Ishikawa (cell line): ENCODE measurements at regions not wholly inside any gene's neighbourhood (a gene's known extent, or its start where the extent isn't known, plus 50 kb on each side); places are given as distances from the start of the nearest gene placed in this dataset.

Source experiments
- CEBPB ChIP-seq: IDR thresholded peaks from 2 replicates; pipeline ENCODE4 v1.6.1; 2012
- CREB1 ChIP-seq: IDR thresholded peaks from 2 replicates; pipeline ENCODE4 v1.6.1; 2012; ENCODE audit warnings: low read depth
- EGR1 ChIP-seq: IDR thresholded peaks from 2 replicates; pipeline ENCODE4 v1.6.1; 2012
- EP300 ChIP-seq: IDR thresholded peaks from 2 replicates; pipeline ENCODE4 v1.6.1; 2012; ENCODE audit warnings: borderline replicate concordance
- FOXM1 ChIP-seq: IDR thresholded peaks from 2 replicates; pipeline ENCODE4 v1.6.1; 2012; ENCODE audit warnings: low read depth, borderline replicate concordance
- NFIC ChIP-seq: IDR thresholded peaks from 2 replicates; pipeline ENCODE4 v1.6.1; 2012
- RAD21 ChIP-seq: IDR thresholded peaks from 2 replicates; pipeline ENCODE4 v1.6.1; 2012; ENCODE audit warnings: low read depth
- REST ChIP-seq: IDR thresholded peaks from 2 replicates; pipeline ENCODE4 v1.6.1; 2012; ENCODE audit warnings: low read depth, mild to moderate bottlenecking
- TAF1 ChIP-seq: IDR thresholded peaks from 2 replicates; pipeline ENCODE4 v1.6.1; 2012; ENCODE audit warnings: low read depth, mild to moderate bottlenecking
- TCF12 ChIP-seq: IDR thresholded peaks from 2 replicates; pipeline ENCODE4 v1.6.1; 2012; ENCODE audit warnings: low read depth
- TEAD4 ChIP-seq: IDR thresholded peaks from 2 replicates; pipeline ENCODE4 v1.6.1; 2012
- YY1 ChIP-seq: IDR thresholded peaks from 2 replicates; pipeline ENCODE4 v1.6.1; 2012; ENCODE audit warnings: low read depth
- ZBTB7A ChIP-seq: IDR thresholded peaks from 2 replicates; pipeline ENCODE4 v1.6.1; 2012; ENCODE audit warnings: low read depth
- TF ChIP-seq, protein P1 (sequence below): IDR thresholded peaks from 2 replicates; pipeline ENCODE4 v1.6.1; 2012
- TF ChIP-seq, protein P2 (sequence below): IDR thresholded peaks from 2 replicates; pipeline ENCODE4 v1.6.1; 2012

- no peak for TF ChIP-seq FOXM1
- TF ChIP-seq, protein P1, sequence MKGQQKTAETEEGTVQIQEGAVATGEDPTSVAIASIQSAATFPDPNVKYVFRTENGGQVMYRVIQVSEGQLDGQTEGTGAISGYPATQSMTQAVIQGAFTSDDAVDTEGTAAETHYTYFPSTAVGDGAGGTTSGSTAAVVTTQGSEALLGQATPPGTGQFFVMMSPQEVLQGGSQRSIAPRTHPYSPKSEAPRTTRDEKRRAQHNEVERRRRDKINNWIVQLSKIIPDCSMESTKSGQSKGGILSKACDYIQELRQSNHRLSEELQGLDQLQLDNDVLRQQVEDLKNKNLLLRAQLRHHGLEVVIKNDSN = no peak
- no peak for TF ChIP-seq NFIC
- no peak for TF ChIP-seq RAD21
- TF ChIP-seq YY1 = no peak
- TF ChIP-seq REST = no peak
- TF ChIP-seq EP300 = no peak
- TF ChIP-seq TEAD4 = no peak
- TF ChIP-seq ZBTB7A = no peak
- TF ChIP-seq EGR1 = no peak
These were observed 75.5 kb downstream of the HMX1 start for GRCh38 chr4:8796096-8796495.

GRCh38 chr4:8795140-8795539 lies 76.5 kb downstream of the HMX1 start:
- TF ChIP-seq CEBPB = no peak
- no peak for TF ChIP-seq YY1
- no peak for TF ChIP-seq TAF1
- TF ChIP-seq RAD21 = no peak
- TF ChIP-seq TCF12 = no peak
- no peak for TF ChIP-seq TEAD4
- no peak for TF ChIP-seq CREB1
- TF ChIP-seq, protein P2, sequence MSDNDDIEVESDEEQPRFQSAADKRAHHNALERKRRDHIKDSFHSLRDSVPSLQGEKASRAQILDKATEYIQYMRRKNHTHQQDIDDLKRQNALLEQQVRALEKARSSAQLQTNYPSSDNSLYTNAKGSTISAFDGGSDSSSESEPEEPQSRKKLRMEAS = no peak
- no peak for TF ChIP-seq EP300
- no peak for TF ChIP-seq NFIC
- TF ChIP-seq EGR1 = no peak
- TF ChIP-seq, protein P1 = no peak
- no peak for TF ChIP-seq REST
- no peak for TF ChIP-seq FOXM1
- no peak for TF ChIP-seq ZBTB7A

GRCh38 chr4:8794491-8794890 lies 77.1 kb downstream of the HMX1 start:
- TF ChIP-seq REST = no peak
- TF ChIP-seq ZBTB7A = no peak
- no peak for TF ChIP-seq NFIC
- no peak for TF ChIP-seq TCF12
- TF ChIP-seq YY1 = no peak
- no peak for TF ChIP-seq CREB1
- TF ChIP-seq CEBPB = no peak
- TF ChIP-seq, protein P1 = no peak
- TF ChIP-seq EGR1 = no peak
- no peak for TF ChIP-seq TEAD4
- no peak for TF ChIP-seq FOXM1
- TF ChIP-seq EP300 = no peak
- TF ChIP-seq, protein P2 = no peak
- TF ChIP-seq RAD21 = no peak
- no peak for TF ChIP-seq TAF1

DNA sequence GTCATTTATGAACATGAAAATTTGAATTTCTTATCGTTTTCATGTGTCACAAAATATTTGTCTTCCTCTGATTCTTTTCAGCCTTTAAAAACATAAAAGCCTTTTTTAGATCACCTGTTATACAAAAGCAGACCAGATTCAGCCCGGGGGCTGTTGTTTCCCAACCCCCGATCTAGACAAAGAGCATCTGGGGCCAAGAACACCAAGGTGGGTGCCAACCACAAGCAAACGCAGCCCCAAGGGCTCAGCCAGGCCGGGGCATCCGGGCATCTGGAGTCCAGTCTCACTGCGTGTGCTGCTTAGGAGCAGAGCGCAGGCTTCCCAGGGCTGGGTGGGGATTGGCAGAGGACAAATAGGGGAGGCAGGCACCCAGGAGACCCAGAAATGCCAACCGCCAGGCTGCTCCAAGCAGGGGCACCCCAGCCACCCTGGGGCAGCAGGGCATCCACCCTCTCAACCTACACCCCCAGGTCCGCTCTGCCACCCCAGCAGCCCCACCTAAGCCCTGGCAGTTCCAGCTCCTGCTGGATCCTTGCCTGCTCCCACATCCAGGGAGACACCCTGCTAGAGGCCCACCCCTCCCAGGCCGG lies 78.0 kb downstream of the HMX1 start:
- TF ChIP-seq FOXM1 = no peak
- TF ChIP-seq TAF1 = no peak
- no peak for TF ChIP-seq EP300
- TF ChIP-seq TEAD4 = no peak
- no peak for TF ChIP-seq EGR1
- TF ChIP-seq, protein P2 = no peak
- TF ChIP-seq CEBPB = no peak
- TF ChIP-seq NFIC = no peak
